Thyroid gland (tissue), 4 donors: ENCODE measurements at regions not wholly inside any gene's neighbourhood (a gene's known extent, or its start where the extent isn't known, plus 50 kb on each side); places are given as distances from the start of the nearest gene placed in this dataset.

Experiments used
- DNase-seq, 2 donors: peaks; one replicate each; pipeline ENCODE4 v3.0.0-alpha.2; 2019
- H3K27ac ChIP-seq, 3 donors: fragments of 200-600 bp; sonication (generic); 1 replicate in 2 of 3; 2 replicates in 1 of 3; pipeline ENCODE4 v1.5.1; 2016 to 2019; ENCODE audit warnings: mild to moderate bottlenecking in 1 of 3, moderate library complexity in 1 of 3
- H3K27me3 ChIP-seq: fragments of 200-600 bp; sonication (generic); one replicate; pipeline ENCODE4 v1.5.1; 2019
- H3K36me3 ChIP-seq, 2 donors: fragments of 200-600 bp; sonication (generic); one replicate each; pipeline ENCODE4 v1.5.1; 2016 to 2019
- H3K4me1 ChIP-seq, 2 donors: fragments of 200-600 bp; sonication (generic); one replicate each; pipeline ENCODE4 v1.5.1; 2017 to 2019
- H3K4me3 ChIP-seq, 3 donors: fragments of 200-600 bp; sonication (generic); replicated peaks in 1 of 3; 1 replicate in 2 of 3; 2 replicates in 1 of 3; pipeline ENCODE4 v1.5.1; 2016; ENCODE audit warnings: mild to moderate bottlenecking in 1 of 3
- H3K9me3 ChIP-seq: fragments of 200-600 bp; sonication (generic); one replicate; pipeline ENCODE4 v1.5.1; 2017
- CTCF ChIP-seq, 6 experiments: fragments of 200-600 bp in 3 of 6; fragments of 450-650 bp in 3 of 6; sonication (generic) in 3 of 6; IDR thresholded peaks; one replicate each; pipeline ENCODE4 v1.5.1; 2016 to 2019; ENCODE audit warnings: antibody characterized with exemption in 6 of 6, mild to moderate bottlenecking in 2 of 6, inconsistent platforms in 1 of 6, moderate library complexity in 1 of 6
- POLR2A ChIP-seq, 2 donors: fragments of 450-650 bp; IDR thresholded peaks; one replicate each; pipeline ENCODE4 v1.6.1; 2017; ENCODE audit warnings: antibody characterized with exemption in 2 of 2, mild to moderate bottlenecking in 2 of 2, moderate library complexity in 1 of 2
- WGBS, 2 donors: methylation state at CpG; one replicate each; pipeline ENCODE4 v1.1.5; 2017; 5-methylcytosine and 5-hydroxymethylcytosine counted together
- intact Hi-C: fragments of 100-400 bp; cut with DNase I; formaldehyde crosslinking; loops from one replicate; pipeline ENCODE4 v1.15.1; 2023

GRCh38 chr1:166350490-166350889, 183.7 kb upstream of the FAM78B start:
- no peak for TF ChIP-seq POLR2A (IDR thresholded peaks at IDR 0.05)
- TF ChIP-seq CTCF (IDR thresholded peaks at IDR 0.05), result no peak
- Histone ChIP-seq H3K4me1 (peaks cover 9 to 10% of the 10 kb centered on the region in 2 donors), H3K27ac (no peak overlapping the region), H3K27me3 (no peaks in the 10 kb centered on the region), H3K4me3 (no peak overlapping the region), H3K9me3 (no peaks in the 10 kb centered on the region), H3K36me3 (no peaks in the 10 kb centered on the region)
- intact Hi-C loops, result no loop called here
- DNase-seq, result no peak
- 58 to 64% methylated on average over 5 of the region's 5 CpGs for WGBS, 2 donors

- intact Hi-C loops, result no loop called here
- TF ChIP-seq POLR2A (IDR thresholded peaks at IDR 0.05) (no peak), CTCF (IDR thresholded peaks at IDR 0.05) (no peak)
- Histone ChIP-seq H3K36me3 (no peaks in the 10 kb centered on the region), H3K4me1 (peaks cover 9 to 10% of the 10 kb centered on the region in 2 donors), H3K9me3 (no peaks in the 10 kb centered on the region), H3K4me3 (no peak overlapping the region), H3K27ac (no peak overlapping the region), H3K27me3 (no peaks in the 10 kb centered on the region)
- DNase-seq, result no peak
- WGBS, 2 donors, result 63 to 67% methylated on average over 1 of the region's 1 CpG
Observed at GRCh38 chr1:166351676-166352075, 184.9 kb upstream of the FAM78B start.

GRCh38 chr1:166353213-166353612, 186.4 kb upstream of the FAM78B start:
- Histone ChIP-seq H3K36me3 (no peaks in the 10 kb centered on the region), H3K4me3 (no peak overlapping the region), H3K9me3 (no peaks in the 10 kb centered on the region), H3K4me1 (peaks cover 9 to 10% of the 10 kb centered on the region in 2 donors), H3K27me3 (no peaks in the 10 kb centered on the region), H3K27ac (no peak overlapping the region)
- DNase-seq, result no peak
- intact Hi-C loops, result no loop called here
- TF ChIP-seq POLR2A (IDR thresholded peaks at IDR 0.05) (no peak), CTCF (IDR thresholded peaks at IDR 0.05) (no peak)
- WGBS, 2 donors, result 83 to 95% methylated on average over 3 of the region's 3 CpGs

GRCh38 chr1:166354406-166354805, 187.6 kb upstream of the FAM78B start:
- TF ChIP-seq CTCF (IDR thresholded peaks at IDR 0.05) (no peak), POLR2A (IDR thresholded peaks at IDR 0.05) (no peak)
- intact Hi-C loops, result no loop called here
- Histone ChIP-seq H3K4me3 (no peak overlapping the region), H3K9me3 (no peaks in the 10 kb centered on the region), H3K4me1 (peaks cover 9 to 10% of the 10 kb centered on the region in 2 donors), H3K36me3 (no peaks in the 10 kb centered on the region), H3K27ac (no peak overlapping the region), H3K27me3 (no peaks in the 10 kb centered on the region)
- DNase-seq, result no peak
- WGBS, 2 donors, result 44 to 53% methylated on average over 4 of the region's 4 CpGs

GRCh38 chr1:166365081-166365480, 198.3 kb upstream of the FAM78B start:
- H3K9me3 ChIP-seq, result no peaks in the 10 kb centered on the region
- no peak overlapping the region for H3K4me3 ChIP-seq
- no peaks in the 10 kb centered on the region for H3K4me1 ChIP-seq
- H3K27me3 ChIP-seq, result no peaks in the 10 kb centered on the region
- intact Hi-C loops, result no loop called here
- TF ChIP-seq CTCF (IDR thresholded peaks at IDR 0.05) (no peak), POLR2A (IDR thresholded peaks at IDR 0.05) (no peak)
- no peak overlapping the region for H3K27ac ChIP-seq
- WGBS, 2 donors, result 80 to 87% methylated on average over 4 of the region's 4 CpGs
- DNase-seq, result no peak
- H3K36me3 ChIP-seq, result no peaks in the 10 kb centered on the region
